ENCODE measurements at regions not wholly inside any gene's neighbourhood (a gene's known extent, or its start where the extent isn't known, plus 50 kb on each side); places are given as distances from the start of the nearest gene placed in this dataset.

DNA sequence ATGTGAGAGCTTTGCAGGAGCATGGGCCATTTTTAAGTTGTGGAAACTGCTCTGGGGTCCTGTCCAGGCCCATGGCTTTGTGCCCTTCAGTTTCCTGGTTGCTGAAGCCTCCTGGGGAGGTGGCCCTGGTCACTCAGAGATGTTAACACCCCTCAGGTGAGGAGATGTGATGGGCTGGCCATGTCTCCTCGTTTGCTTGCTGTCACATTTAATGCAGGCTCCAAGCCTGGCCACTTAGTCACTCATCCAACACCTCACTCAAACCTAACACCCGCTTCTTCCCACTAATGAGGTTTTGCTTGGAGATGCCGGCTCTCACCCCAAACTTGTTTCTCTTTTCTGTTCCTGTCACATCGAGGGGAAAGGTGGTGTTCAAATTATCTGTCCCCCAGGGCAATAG lies 192.7 kb downstream of the PTPRU start:
- no peaks in the 10 kb centered on the region for H3K36me3 ChIP-seq (ENCODE audit: control insufficient read depth, insufficient read depth, low read length)
- no peak for DNase-seq (ENCODE audit: low read depth)
- H3K4me3 ChIP-seq (ENCODE audit: low read depth, low read length), result no peak overlapping the region
- TF ChIP-seq, protein P1, sequence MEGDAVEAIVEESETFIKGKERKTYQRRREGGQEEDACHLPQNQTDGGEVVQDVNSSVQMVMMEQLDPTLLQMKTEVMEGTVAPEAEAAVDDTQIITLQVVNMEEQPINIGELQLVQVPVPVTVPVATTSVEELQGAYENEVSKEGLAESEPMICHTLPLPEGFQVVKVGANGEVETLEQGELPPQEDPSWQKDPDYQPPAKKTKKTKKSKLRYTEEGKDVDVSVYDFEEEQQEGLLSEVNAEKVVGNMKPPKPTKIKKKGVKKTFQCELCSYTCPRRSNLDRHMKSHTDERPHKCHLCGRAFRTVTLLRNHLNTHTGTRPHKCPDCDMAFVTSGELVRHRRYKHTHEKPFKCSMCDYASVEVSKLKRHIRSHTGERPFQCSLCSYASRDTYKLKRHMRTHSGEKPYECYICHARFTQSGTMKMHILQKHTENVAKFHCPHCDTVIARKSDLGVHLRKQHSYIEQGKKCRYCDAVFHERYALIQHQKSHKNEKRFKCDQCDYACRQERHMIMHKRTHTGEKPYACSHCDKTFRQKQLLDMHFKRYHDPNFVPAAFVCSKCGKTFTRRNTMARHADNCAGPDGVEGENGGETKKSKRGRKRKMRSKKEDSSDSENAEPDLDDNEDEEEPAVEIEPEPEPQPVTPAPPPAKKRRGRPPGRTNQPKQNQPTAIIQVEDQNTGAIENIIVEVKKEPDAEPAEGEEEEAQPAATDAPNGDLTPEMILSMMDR (IDR thresholded peaks at IDR 0.05; ENCODE audit: insufficient read depth, low read length, poor library complexity, severe bottlenecking), result no peak
- H3K27me3 ChIP-seq (ENCODE audit: control insufficient read depth, insufficient read depth, low read length), result no peaks in the 10 kb centered on the region

DNA sequence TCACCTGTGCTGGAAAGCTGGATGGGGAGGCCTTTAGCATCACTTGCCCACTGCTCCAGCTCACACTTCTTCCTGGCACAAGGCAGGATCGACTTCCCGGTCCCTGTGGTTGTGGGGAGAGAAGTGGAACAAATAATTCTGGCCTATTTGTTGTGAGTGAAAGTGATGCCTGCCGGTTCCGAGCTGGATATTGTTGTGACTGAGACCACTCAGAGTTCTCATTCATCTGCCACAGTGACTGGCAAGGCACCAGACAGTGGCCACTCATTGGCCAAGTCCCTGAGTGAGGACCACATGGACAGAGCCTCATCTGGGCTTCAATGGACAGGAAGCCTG lies 191.9 kb downstream of the PTPRU start:
- Histone ChIP-seq H3K27me3 (ENCODE audit: control insufficient read depth, insufficient read depth, low read length) (no peaks in the 10 kb centered on the region), H3K4me3 (ENCODE audit: low read depth, low read length) (no peak overlapping the region), H3K36me3 (ENCODE audit: control insufficient read depth, insufficient read depth, low read length) (no peaks in the 10 kb centered on the region)
- TF ChIP-seq, protein P1 (IDR thresholded peaks at IDR 0.05; ENCODE audit: insufficient read depth, low read length, poor library complexity, severe bottlenecking), result no peak
- DNase-seq (ENCODE audit: low read depth), result no peak

DNA sequence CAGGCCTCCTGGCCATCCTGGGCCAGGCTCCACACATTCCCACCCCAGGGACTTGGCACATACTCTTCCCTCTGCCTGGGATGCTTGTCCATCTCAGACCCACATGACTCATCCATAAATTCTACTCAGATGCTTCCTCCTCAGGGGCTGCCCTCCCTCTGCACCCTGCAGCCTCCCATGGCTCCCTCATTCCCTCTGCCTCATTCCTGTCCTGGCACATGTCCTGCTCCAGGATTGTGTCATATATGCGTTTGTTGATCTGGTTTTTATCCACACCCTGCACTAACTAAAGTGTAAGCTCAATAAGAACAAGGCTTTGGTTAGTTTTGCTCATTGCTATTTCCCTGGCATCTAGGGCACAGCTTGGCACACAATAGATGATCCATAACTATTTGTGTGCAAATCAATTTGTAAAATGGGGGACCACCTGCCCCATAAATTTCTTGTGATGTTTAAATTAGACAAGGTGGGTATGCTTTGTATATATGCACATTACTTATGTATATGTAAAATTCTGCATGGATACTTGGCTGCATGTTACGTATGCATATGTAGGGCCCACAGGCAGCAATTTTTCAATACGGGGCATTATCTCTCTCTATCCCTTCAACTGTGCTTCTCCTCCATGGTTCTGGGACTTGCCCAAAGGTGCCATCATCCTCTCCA lies 191.4 kb downstream of the PTPRU start:
- TF ChIP-seq, protein P1 (IDR thresholded peaks at IDR 0.05; ENCODE audit: insufficient read depth, low read length, poor library complexity, severe bottlenecking), result no peak
- DNase-seq (ENCODE audit: low read depth), result no peak
- H3K4me3 ChIP-seq (ENCODE audit: low read depth, low read length), result no peak overlapping the region
- no peaks in the 10 kb centered on the region for H3K36me3 ChIP-seq (ENCODE audit: control insufficient read depth, insufficient read depth, low read length)
- H3K27me3 ChIP-seq (ENCODE audit: control insufficient read depth, insufficient read depth, low read length), result no peaks in the 10 kb centered on the region

DNA sequence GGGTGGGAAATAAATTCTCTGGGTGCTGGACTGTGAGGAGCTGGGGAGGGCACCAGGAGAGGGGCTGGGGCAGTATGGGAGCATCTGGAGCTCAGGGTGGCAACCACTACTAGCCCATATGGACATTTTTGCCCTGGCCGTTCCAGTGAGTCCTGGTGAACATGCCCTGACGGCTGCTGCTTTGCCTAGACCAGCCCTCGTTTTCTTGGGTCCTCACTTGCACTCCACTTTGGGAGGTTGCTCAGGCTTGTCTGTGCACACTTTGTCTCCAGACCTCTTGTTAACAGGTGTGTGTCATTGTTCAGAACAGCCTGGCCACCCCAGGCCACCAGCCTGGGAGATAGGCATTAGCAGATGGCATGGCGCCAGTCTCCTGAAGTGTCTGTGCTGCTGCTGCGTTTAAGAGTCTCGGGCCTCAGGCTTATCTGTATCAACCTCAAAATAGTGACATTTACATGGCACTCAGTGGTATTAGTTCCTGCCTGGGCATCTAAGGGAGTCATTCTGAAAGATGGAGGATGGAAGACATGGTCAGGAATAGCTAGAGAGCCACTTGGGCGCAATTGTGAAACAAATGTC lies 190.5 kb downstream of the PTPRU start:
- no peaks in the 10 kb centered on the region for H3K36me3 ChIP-seq (ENCODE audit: control insufficient read depth, insufficient read depth, low read length)
- DNase-seq (ENCODE audit: low read depth), result no peak
- H3K27me3 ChIP-seq (ENCODE audit: control insufficient read depth, insufficient read depth, low read length), result no peaks in the 10 kb centered on the region
- TF ChIP-seq, protein P1 (IDR thresholded peaks at IDR 0.05; ENCODE audit: insufficient read depth, low read length, poor library complexity, severe bottlenecking), result no peak
- no peak overlapping the region for H3K4me3 ChIP-seq (ENCODE audit: low read depth, low read length)

DNA sequence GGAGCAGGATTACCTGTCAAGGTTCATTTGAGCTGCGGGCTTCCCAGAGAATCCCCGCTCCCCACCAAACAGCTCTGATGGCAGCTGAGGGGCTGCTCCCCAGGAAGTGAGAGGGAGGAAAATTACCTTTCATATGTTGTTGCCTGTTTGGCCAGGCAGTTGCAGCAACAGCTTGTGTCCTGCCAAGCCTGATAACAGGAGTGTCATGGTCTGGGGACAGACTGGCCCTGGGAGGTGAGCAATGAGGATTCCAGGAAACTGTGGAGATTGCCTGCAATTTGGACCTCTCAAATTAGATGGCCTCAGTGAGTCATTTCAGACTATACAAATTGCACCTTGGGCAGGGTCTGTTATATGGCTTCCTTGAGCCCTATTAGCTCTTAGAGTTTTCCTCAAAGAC lies 189.3 kb downstream of the PTPRU start:
- Histone ChIP-seq H3K36me3 (ENCODE audit: control insufficient read depth, insufficient read depth, low read length) (no peaks in the 10 kb centered on the region), H3K4me3 (ENCODE audit: low read depth, low read length) (no peak overlapping the region), H3K27me3 (ENCODE audit: control insufficient read depth, insufficient read depth, low read length) (no peaks in the 10 kb centered on the region)
- TF ChIP-seq, protein P1 (IDR thresholded peaks at IDR 0.05; ENCODE audit: insufficient read depth, low read length, poor library complexity, severe bottlenecking), result no peak
- DNase-seq (ENCODE audit: low read depth), result no peak

DNA sequence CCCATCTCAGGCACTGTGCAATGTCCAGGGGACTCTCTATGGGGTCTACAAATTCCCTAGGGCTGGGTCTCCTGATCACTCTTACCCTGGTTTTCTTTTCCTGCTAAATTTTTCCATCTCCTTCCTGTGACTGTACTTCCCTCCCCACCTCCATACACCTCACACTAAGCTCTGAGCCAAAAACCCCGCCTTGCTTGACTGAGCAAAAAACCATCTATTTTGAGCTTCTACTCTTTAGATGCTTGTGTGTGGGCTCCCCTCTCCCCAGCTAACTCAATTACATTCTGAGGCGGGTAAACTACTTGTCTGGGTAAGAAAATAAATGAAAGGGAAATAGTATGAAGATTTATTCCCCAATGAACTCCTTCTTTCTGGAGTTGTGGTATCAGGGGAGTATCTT lies 187.9 kb downstream of the PTPRU start:
- no peak for DNase-seq (ENCODE audit: low read depth)

More for the DNA sequence above, 187.9 kb downstream of the PTPRU start:
- Histone ChIP-seq H3K4me3 (ENCODE audit: low read depth, low read length) (no peak overlapping the region), H3K27me3 (ENCODE audit: control insufficient read depth, insufficient read depth, low read length) (no peaks in the 10 kb centered on the region), H3K36me3 (ENCODE audit: control insufficient read depth, insufficient read depth, low read length) (no peaks in the 10 kb centered on the region)
- TF ChIP-seq, protein P1 (IDR thresholded peaks at IDR 0.05; ENCODE audit: insufficient read depth, low read length, poor library complexity, severe bottlenecking), result no peak

Data from kidney epithelial cell (primary cell).